GM23248 (cell line): ENCODE measurements at regions not wholly inside any gene's neighbourhood (a gene's known extent, or its start where the extent isn't known, plus 50 kb on each side); places are given as distances from the start of the nearest gene placed in this dataset.

ENCODE experiments used
- EZH2 ChIP-seq: fragments of 200-600 bp; sonication (generic); IDR thresholded peaks from 2 replicates; pipeline ENCODE4 v1.6.1; 2018; ENCODE audit warnings: antibody characterized with exemption, mild to moderate bottlenecking; ENCODE audit not compliant: insufficient read depth, poor library complexity, severe bottlenecking
- EZH2phosphoT487 ChIP-seq: fragments of 200-600 bp; sonication (generic); IDR thresholded peaks from 2 replicates; pipeline ENCODE4 v1.6.1; 2018; ENCODE audit warnings: antibody characterized with exemption, moderate library complexity, mild to moderate bottlenecking, low read depth; ENCODE audit not compliant: insufficient read depth

DNA sequence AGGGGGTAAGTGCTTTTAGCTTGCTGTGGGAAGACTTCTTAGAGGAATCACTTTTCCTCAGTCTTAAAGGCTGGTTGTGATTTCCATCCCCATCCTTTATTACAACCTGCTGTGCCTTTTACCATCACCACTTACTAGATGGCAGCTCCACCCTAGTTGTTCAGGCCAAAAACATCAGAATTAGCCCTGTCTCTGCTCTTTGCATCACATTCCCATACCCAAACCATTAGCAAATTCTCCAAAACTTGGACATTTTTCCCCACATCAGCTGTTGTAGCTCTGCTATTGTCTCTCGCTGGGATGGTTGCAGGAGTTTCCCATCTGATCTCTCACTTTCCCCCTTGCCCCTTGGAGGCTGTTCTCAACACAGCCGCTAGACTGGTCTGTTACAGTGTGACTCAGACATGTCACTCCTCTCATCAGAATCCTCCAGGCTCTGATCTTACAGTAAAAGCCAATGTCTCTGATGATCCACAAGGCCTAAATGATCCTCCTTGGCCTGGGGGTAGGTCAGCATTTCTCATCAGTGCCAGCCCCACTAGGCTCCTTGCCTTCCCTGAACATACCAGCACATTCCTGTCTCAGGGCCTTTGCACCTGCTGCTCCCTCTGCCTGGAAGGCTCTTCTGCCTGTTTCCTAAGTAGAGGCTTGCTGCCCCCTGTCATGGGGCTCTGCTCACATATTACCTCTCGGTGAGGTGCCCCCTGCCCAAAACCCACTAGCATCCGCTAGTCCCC lies 102.5 kb downstream of the BEGAIN start:
- no peak for TF ChIP-seq EZH2
- TF ChIP-seq EZH2phosphoT487 = no peak
